Activated CD4-positive, CD25-positive, alpha-beta regulatory T cell (primary cell): ENCODE measurements at regions not wholly inside any gene's neighbourhood (a gene's known extent, or its start where the extent isn't known, plus 50 kb on each side); places are given as distances from the start of the nearest gene placed in this dataset.

ENCODE experiments used
- DNase-seq, 4 experiments: peaks; one replicate each; lab custom pipeline; 2025; lab: John Stamatoyannopoulos, UW

DNA sequence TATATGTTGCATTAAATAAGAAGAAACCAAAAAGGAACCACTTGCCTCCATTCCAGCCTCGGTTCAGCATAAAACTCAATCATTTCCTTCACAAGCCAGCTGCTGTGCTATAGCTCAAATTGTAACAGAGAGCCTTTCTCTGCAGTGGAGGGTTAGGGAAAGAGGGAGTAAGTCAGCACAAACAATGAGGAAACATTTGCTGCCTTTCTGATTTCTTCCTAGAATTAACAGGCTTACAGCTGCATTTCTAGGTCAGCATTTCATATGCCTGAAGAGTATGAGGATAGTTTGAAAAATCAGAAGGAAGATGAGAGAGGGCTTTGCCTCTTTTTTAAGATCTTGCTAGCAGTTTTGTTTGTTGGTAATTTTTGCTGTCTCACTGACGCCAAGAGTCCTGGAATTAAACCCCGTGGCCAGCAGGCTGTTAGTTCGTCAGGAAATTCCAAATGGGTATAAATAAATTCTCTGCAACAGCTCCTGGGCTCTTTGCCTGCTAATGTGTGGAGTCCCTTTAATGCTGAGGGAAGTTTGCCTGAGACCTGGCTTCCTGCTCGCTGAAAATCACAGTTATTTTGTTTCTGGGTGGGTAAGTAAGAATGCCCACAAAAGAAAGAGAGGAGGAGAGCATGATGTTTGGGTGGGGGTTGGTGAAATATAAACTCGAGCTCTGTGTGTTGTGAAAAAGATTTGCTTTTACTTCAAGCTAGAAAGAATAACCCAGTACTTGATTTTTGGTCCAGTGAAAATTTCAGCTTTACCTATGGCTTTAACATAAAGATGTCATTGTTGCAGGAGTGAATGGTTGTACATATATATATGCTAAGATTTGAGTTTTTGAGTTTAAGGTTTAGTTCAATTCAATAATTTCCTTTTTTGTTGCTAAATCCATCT is 148.1 kb upstream of the DMRT1 start:
- no peak for DNase-seq

DNA sequence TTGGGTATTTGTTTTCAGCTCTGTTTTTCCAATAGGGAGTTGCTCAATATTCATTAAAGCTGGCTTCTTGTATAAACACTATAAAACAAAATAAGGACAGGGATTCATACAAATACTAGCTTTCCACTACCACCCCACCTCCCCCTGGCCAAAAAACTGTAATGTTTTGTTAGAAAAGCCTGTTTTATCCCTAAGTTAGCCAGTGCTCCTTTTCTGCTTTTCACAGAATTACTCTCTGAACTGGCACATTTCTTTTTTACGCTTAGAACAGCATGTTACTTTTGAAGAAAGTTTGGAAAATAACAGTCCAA is 147.4 kb upstream of the DMRT1 start:
- DNase-seq = no peak

- no peak for DNase-seq
Measured at GRCh38 chr9:694403-695154, 146.9 kb upstream of the DMRT1 start.

DNA sequence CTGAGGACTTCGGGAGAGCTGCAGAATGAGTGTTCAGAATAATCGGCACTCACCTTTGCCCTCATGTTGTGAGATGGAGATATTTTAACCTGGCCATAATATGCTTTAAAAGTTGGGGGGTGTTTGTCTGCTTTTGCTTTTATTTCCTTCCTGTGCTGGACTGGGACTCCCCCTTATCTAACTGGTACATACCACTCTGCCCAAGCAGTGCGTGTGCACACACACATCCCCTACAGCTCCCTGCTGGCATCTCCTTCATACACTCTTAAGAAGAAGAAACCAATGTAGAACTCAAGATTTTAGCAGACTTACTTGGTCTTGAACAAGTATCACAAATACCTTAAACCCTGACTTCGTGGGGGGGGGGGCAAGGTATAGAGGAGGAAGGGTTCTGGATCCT is 146.2 kb upstream of the DMRT1 start:
- DNase-seq = no peak

DNA sequence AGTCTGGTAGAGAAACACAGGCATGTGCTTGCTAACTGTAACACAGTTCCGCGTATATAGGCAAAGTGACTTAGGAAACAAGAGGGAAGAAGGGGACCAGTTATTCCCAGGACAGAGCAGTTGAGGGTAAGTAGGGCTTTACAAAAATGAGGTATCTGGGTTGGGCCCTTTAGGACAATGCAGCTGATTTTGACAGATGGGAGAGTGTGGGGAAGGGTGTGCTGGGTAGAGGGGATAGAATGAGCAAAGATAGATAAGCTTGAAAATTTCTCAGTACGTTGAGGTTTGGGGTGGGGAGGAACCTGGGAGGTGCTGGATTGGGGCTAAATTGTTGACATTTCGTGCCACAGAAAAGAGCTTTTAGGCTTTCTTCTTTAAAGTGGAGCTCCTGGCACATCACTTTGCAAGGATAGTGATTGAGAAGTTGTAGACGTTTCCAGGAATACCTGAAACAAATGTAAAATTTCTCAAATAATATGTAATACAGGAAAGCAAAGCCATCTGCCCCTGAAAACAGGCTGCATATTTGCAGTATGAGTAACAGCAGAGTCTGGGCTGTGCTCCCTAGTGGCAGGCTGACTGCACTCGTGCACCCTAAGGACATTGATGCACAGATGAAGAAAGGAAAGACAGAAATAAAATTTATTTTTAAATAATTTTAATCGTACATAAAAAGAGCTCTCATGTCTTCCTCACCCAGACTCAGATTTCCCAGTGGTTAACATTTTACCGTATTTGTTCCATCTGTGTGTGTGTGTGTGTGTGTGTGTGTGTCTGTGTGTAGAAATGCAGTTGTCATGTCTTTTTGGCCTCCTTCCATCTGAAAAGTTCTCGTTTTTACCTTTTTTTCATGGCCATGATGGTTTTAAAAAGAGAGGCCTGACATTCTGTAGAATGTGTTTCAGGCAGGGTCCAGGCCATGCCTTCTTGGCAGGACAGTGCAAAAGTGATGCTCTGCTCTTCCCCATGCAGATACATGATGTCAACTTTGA is 144.9 kb upstream of the DMRT1 start:
- DNase-seq = no peak

GRCh38 chr9:698276-698675 is 143.2 kb upstream of the DMRT1 start:
- no peak for DNase-seq

DNA sequence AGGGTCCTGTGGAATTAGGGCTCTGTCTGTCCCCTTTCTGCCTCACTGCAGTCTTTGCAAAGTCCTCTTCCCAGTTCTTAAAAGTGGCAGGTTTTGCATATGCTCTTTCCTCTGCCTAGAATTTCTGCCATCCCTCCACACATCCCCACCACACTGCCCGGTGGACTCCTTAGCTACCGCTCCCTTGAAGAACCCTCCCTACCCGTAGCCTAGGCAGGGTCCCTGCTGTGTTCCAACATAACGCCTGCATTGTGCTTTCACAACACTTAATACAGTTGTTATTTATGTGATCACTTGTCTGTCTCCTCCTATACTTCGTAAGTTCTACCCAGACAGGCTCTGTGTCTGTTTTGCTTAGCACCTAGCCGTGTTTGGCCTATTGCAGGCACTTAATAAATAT is 142.5 kb upstream of the DMRT1 start:
- DNase-seq = no peak

DNA sequence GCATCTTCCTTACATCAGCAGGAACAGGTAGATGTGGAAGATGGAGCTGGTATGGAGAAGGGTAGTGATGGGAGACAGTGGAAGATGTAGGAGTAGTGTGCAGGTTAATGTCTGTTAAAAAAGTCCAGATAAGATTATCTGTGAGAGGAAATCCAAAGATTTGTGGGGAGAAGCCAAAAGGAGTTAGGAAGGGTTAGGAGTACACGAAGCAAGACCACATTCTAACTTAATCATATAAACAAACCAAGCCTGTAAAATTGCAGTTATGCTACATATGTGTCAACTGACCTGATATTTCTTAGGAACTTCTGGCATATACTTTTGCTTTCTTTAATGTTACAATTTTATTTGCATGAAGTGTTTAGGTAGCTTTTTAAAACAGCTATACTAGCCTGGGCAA is 142.1 kb upstream of the DMRT1 start:
- DNase-seq = no peak

DNA sequence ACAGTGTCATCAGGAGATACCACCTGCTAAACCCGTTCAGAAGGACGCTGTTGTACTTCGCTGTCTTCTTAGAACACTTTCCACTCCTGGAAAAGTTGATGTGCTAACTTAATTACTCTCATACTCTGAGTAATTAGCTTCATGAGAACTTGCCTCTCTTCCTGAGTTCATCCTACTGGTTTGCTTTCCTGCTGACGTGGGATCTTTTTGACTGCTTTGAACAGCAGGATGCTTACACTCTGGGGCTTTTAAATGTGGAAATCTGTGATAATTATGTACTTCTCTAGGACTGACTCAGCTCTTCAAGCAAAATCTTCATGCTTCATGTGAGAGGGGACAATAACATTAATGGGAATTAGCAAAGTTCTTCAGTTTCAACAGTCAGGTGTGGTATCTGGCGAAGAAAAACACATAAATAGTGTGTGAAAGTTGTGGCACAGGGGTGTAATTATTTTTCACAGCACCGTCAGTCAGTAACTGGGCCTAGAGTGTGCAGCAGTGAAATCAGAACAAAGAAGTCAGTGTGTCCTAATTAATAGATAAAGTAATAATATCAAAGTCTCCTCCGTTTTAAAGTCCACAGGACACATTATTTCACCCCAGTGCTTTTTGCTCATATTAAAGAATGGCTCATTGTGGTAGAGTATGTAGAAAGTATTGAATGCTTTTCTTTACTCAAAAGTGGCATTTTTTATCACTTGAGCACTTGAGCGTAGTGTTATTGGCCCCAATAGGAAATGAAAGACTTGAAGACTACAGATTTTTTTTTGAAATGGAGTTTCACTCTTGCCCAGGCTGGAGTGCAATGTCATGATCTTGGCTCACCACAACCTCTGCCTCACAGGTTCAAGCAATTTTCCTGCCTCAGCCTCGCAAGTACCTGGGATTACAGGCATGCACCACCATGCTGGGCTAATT is 140.9 kb upstream of the DMRT1 start:
- DNase-seq = no peak

GRCh38 chr9:703392-703791 is 138.1 kb upstream of the DMRT1 start:
- DNase-seq = no peak

DNA sequence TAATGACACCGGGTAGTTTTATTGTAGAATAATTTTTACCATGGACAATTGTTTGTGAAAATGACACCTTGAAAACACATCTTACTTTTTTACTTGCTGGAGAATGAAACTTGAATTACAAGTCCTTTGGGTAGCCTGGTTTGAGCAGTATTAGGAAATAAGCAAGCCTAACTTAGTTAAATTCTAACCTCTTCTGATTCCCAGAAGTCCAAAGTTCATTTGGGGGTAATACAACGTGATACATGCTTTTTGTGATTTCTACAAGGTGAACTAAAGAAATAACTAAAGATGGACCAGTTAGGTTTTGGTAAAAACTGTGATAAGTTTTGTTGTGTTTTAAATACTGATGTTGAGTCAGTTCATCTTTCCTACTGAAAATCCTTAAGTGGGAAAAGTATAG is 135.4 kb upstream of the DMRT1 start:
- DNase-seq = no peak

- DNase-seq = peak in 1 of 4 experiments; percentile 7
Measured at GRCh38 chr9:706606-707459, 134.7 kb upstream of the DMRT1 start.

- no peak for DNase-seq
Measured at GRCh38 chr9:708182-708550, 133.3 kb upstream of the DMRT1 start.

DNA sequence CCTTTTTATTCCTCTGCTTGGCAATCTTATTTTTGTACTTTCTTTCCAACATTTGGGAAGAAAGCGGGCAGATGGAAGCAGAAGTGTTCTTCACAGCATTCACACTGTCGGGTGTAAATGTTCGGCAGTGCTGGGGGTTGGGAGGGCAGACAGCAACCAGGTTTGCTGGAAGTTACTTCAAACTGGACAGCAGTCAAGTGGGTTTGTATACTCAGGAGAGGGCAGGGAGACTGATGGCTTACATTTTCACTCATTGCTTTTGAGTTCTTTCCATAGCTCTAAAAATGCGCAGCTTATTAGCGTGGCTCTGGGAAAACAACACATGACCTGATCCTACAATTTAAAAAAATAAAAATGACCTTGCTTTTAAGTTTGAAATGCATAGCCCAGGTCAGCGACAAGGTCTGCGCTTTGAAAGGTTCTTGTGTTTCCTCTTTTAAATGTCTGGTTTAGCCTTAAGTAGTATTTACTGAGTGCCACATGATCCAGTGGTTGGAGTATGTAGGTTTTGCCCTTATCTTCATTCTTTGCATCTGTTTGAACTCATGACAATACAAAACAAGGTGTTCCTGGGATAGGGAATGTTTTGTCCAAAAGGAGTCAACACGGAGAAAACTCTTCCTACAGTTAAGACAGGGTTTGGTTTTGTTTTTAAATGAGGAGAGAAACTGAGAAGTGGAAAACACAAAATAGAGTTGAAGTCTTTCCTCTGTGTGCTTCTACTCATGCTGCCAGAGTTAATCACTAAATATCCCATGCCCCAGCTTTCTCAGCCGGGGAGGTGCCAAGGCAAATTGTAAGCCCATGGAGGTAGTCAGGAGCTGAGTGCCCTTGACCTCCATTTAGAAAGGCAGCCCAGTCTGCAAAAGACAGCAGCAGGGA is 132.7 kb upstream of the DMRT1 start:
- DNase-seq = no peak

DNA sequence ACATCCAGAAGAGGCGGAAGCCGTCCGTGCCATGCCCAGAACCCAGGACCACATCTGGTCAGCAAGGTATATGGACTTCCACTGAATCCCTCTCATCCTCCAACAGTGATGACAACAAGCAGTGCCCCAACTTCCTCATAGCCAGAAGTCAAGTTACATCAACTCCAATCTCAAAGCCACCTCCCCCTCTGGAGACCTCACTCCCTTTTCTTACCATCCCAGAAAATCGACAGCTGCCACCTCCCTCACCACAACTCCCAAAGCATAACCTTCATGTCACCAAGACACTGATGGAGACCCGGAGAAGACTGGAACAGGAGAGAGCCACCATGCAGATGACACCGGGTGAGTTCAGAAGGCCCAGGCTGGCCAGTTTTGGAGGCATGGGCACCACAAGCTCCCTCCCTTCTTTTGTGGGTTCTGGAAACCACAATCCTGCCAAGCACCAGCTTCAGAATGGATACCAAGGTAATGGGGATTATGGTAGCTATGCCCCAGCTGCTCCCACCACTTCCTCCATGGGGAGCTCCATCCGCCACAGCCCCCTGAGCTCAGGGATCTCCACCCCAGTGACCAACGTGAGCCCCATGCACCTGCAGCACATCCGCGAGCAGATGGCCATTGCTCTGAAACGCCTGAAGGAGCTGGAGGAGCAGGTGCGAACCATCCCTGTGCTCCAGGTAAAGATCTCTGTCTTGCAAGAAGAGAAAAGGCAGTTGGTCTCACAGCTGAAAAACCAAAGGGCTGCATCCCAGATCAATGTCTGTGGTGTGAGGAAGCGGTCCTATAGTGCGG is 130.3 kb upstream of the DMRT1 start:
- no peak for DNase-seq

DNA sequence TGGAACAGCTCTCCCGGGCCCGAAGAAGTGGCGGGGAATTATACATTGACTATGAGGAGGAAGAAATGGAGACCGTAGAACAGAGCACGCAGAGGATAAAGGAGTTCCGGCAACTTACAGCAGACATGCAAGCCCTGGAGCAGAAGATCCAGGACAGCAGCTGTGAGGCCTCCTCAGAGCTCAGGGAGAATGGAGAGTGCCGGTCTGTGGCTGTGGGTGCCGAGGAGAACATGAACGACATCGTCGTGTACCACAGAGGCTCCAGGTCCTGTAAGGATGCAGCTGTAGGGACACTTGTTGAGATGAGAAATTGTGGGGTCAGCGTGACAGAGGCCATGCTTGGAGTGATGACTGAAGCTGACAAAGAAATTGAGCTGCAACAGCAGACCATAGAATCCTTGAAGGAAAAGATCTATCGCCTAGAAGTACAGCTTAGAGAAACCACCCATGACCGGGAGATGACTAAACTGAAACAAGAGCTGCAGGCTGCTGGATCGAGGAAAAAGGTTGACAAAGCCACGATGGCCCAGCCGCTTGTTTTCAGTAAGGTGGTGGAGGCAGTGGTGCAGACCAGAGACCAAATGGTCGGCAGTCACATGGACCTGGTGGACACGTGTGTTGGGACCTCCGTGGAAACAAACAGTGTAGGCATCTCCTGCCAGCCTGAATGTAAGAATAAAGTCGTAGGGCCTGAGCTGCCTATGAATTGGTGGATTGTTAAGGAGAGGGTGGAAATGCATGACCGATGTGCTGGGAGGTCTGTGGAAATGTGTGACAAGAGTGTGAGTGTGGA is 129.5 kb upstream of the DMRT1 start:
- no peak for DNase-seq

- no peak for DNase-seq
Measured at GRCh38 chr9:712643-713042, 128.9 kb upstream of the DMRT1 start.

GRCh38 chr9:713091-713490 is 128.4 kb upstream of the DMRT1 start:
- no peak for DNase-seq
